ENCODE measurements at regions not wholly inside any gene's neighbourhood (a gene's known extent, or its start where the extent isn't known, plus 50 kb on each side); places are given as distances from the start of the nearest gene placed in this dataset.
"Not testable (repeated sequence)": the region's sequence is repeated elsewhere in the genome, so short reads cannot be mapped to it uniquely, and the experiment has no call there.

DNA sequence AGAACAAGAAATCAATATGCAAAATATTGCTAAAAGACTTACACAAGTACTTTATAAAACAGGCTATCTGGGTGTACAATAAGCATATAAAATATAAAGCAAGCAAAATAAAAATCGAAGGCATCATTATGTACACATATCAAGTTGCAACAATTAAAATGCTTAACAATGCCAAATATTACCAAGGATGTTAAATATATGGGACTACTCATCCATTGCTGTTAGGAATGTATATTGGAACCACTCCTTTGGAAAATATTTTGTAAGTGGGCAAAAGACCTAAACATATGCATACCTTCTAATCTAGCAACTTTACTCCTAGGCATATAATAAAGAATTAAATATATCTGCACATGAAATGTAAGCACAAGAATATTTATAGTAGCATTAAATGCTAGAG lies 632.6 kb upstream of the COX7C start:
- peaks cover 8% of the 10 kb centered on the region; the same call in 1 of the 2 replicates for H3K9me3 ChIP-seq (ENCODE audit: insufficient read depth, low read depth, low read length)
- no peak overlapping the region for H3K4me3 ChIP-seq (ENCODE audit: low read length)
- H3K27ac ChIP-seq (ENCODE audit: low read length) = no peak overlapping the region
- no peak overlapping the region for H3K9ac ChIP-seq (ENCODE audit: low read depth, low read length)
- H3K36me3 ChIP-seq (ENCODE audit: insufficient read depth, low read depth, low read length) = no peaks in the 10 kb centered on the region
- no peaks in the 10 kb centered on the region for H3K27me3 ChIP-seq (ENCODE audit: insufficient read depth, low read length)
- H3K4me1 ChIP-seq (ENCODE audit: insufficient read depth, low read length) = no peaks in the 10 kb centered on the region

GRCh38 chr5:85990998-85991397 lies 626.7 kb upstream of the COX7C start:
- Histone ChIP-seq H3K4me3 (ENCODE audit: low read length) (no peak overlapping the region), H3K36me3 (ENCODE audit: insufficient read depth, low read depth, low read length) (no peaks in the 10 kb centered on the region), H3K27ac (ENCODE audit: low read length) (no peak overlapping the region), H3K9me3 (ENCODE audit: insufficient read depth, low read depth, low read length) (peaks cover 25% of the 10 kb centered on the region), H3K4me1 (ENCODE audit: insufficient read depth, low read length) (no peaks in the 10 kb centered on the region), H3K27me3 (ENCODE audit: insufficient read depth, low read length) (no peaks in the 10 kb centered on the region), H3K9ac (ENCODE audit: low read depth, low read length) (no peak overlapping the region)

GRCh38 chr5:85994653-85995052 lies 623.1 kb upstream of the COX7C start:
- peaks cover 23% of the 10 kb centered on the region for H3K9me3 ChIP-seq (ENCODE audit: insufficient read depth, low read depth, low read length)
- H3K4me3 ChIP-seq (ENCODE audit: low read length); H3K4me1 ChIP-seq (ENCODE audit: insufficient read depth, low read length): not testable (repeated sequence)

DNA sequence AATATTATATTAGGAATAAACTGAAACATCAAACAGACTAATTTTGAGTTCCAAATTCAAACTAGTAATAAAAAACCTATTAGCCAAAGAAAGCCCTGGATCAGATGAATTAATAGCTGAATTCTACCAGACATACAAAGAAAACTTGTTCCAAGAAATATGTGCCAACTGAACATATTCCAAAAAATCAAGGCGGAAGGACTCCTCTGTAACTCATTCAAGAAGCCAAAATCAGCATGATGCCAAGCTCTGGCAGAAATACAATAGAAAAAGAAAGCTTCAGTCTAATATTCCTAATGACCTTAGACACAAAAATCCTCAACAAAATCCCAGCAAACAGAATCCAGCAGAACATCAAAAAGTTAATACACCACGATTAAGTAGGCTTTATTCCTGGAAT lies 619.1 kb upstream of the COX7C start:
- Histone ChIP-seq H3K27ac (ENCODE audit: low read length) (no peak overlapping the region), H3K9me3 (ENCODE audit: insufficient read depth, low read depth, low read length) (no peaks in the 10 kb centered on the region), H3K27me3 (ENCODE audit: insufficient read depth, low read length) (no peaks in the 10 kb centered on the region), H3K4me3 (ENCODE audit: low read length) (no peak overlapping the region), H3K4me1 (ENCODE audit: insufficient read depth, low read length) (no peaks in the 10 kb centered on the region), H3K36me3 (ENCODE audit: insufficient read depth, low read depth, low read length) (no peaks in the 10 kb centered on the region), H3K9ac (ENCODE audit: low read depth, low read length) (no peak overlapping the region)

More at GRCh38 chr5:85994653-85995052, 623.1 kb upstream of the COX7C start:
- not testable (repeated sequence) for H3K27me3 ChIP-seq (ENCODE audit: insufficient read depth, low read length); H3K9ac ChIP-seq (ENCODE audit: low read depth, low read length); H3K36me3 ChIP-seq (ENCODE audit: insufficient read depth, low read depth, low read length); H3K27ac ChIP-seq (ENCODE audit: low read length)

DNA sequence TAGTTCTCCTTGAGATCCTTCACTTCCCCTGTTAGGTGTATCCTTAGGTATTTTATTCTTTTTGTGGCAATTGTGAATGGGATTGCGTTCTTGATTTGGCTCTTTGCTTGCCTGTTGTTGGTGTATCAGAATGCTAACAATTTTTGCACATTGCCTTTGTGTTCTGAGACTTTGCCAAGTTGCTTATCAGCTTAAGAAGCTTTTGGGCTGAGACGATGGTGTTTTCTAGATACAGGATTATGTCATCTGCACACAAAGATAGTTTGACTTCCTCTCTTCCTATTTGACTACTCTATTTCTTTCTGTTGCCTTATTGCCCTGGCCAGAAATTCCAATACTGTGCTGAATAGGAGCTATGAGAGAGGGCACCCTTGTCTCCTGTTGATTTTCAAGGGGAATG lies 609.4 kb upstream of the COX7C start:
- H3K27ac ChIP-seq (ENCODE audit: low read length) = no peak overlapping the region
- no peak overlapping the region for H3K9ac ChIP-seq (ENCODE audit: low read depth, low read length)
- no peaks in the 10 kb centered on the region for H3K4me1 ChIP-seq (ENCODE audit: insufficient read depth, low read length)
- H3K9me3 ChIP-seq (ENCODE audit: insufficient read depth, low read depth, low read length) = peaks cover 8% of the 10 kb centered on the region; the same call in 1 of the 2 replicates
- H3K4me3 ChIP-seq (ENCODE audit: low read length) = no peak overlapping the region
- H3K36me3 ChIP-seq (ENCODE audit: insufficient read depth, low read depth, low read length) = no peaks in the 10 kb centered on the region
- no peaks in the 10 kb centered on the region for H3K27me3 ChIP-seq (ENCODE audit: insufficient read depth, low read length)

GRCh38 chr5:86008704-86009103 lies 609.0 kb upstream of the COX7C start:
- no peak overlapping the region for H3K4me3 ChIP-seq (ENCODE audit: low read length)
- no peaks in the 10 kb centered on the region for H3K4me1 ChIP-seq (ENCODE audit: insufficient read depth, low read length)
- H3K9ac ChIP-seq (ENCODE audit: low read depth, low read length) = no peak overlapping the region
- no peaks in the 10 kb centered on the region for H3K36me3 ChIP-seq (ENCODE audit: insufficient read depth, low read depth, low read length)
- peaks cover 8% of the 10 kb centered on the region; the same call in 1 of the 2 replicates for H3K9me3 ChIP-seq (ENCODE audit: insufficient read depth, low read depth, low read length)
- no peaks in the 10 kb centered on the region for H3K27me3 ChIP-seq (ENCODE audit: insufficient read depth, low read length)
- no peak overlapping the region for H3K27ac ChIP-seq (ENCODE audit: low read length)

- no peak overlapping the region for H3K4me3 ChIP-seq (ENCODE audit: low read length)
- no peaks in the 10 kb centered on the region for H3K4me1 ChIP-seq (ENCODE audit: insufficient read depth, low read length)
- no peak overlapping the region for H3K9ac ChIP-seq (ENCODE audit: low read depth, low read length)
- peaks cover 8% of the 10 kb centered on the region; the same call in 1 of the 2 replicates for H3K9me3 ChIP-seq (ENCODE audit: insufficient read depth, low read depth, low read length)
- H3K27ac ChIP-seq (ENCODE audit: low read length) = no peak overlapping the region
- H3K36me3 ChIP-seq (ENCODE audit: insufficient read depth, low read depth, low read length) = no peaks in the 10 kb centered on the region
- no peaks in the 10 kb centered on the region for H3K27me3 ChIP-seq (ENCODE audit: insufficient read depth, low read length)
Observed at GRCh38 chr5:86011937-86012336, 605.8 kb upstream of the COX7C start.

- Histone ChIP-seq H3K4me3 (ENCODE audit: low read length) (no peak overlapping the region), H3K9ac (ENCODE audit: low read depth, low read length) (no peak overlapping the region), H3K36me3 (ENCODE audit: insufficient read depth, low read depth, low read length) (no peaks in the 10 kb centered on the region), H3K4me1 (ENCODE audit: insufficient read depth, low read length) (no peaks in the 10 kb centered on the region), H3K27me3 (ENCODE audit: insufficient read depth, low read length) (no peaks in the 10 kb centered on the region), H3K9me3 (ENCODE audit: insufficient read depth, low read depth, low read length) (no peaks in the 10 kb centered on the region), H3K27ac (ENCODE audit: low read length) (no peak overlapping the region)
Observed at GRCh38 chr5:86029308-86029707, 588.4 kb upstream of the COX7C start.

- no peak overlapping the region for H3K27ac ChIP-seq (ENCODE audit: low read length)
- no peaks in the 10 kb centered on the region for H3K4me1 ChIP-seq (ENCODE audit: insufficient read depth, low read length)
- no peak overlapping the region for H3K9ac ChIP-seq (ENCODE audit: low read depth, low read length)
- no peak overlapping the region for H3K4me3 ChIP-seq (ENCODE audit: low read length)
- H3K27me3 ChIP-seq (ENCODE audit: insufficient read depth, low read length) = no peaks in the 10 kb centered on the region
- H3K9me3 ChIP-seq (ENCODE audit: insufficient read depth, low read depth, low read length) = no peaks in the 10 kb centered on the region
- H3K36me3 ChIP-seq (ENCODE audit: insufficient read depth, low read depth, low read length) = no peaks in the 10 kb centered on the region
Observed at GRCh38 chr5:86030753-86031152, 587.0 kb upstream of the COX7C start.

GRCh38 chr5:86038566-86038965 lies 579.2 kb upstream of the COX7C start:
- Histone ChIP-seq H3K9ac (ENCODE audit: low read depth, low read length) (no peak overlapping the region), H3K4me1 (ENCODE audit: insufficient read depth, low read length) (no peaks in the 10 kb centered on the region), H3K4me3 (ENCODE audit: low read length) (no peak overlapping the region), H3K9me3 (ENCODE audit: insufficient read depth, low read depth, low read length) (no peaks in the 10 kb centered on the region), H3K27ac (ENCODE audit: low read length) (no peak overlapping the region), H3K36me3 (ENCODE audit: insufficient read depth, low read depth, low read length) (no peaks in the 10 kb centered on the region), H3K27me3 (ENCODE audit: insufficient read depth, low read length) (no peaks in the 10 kb centered on the region)

DNA sequence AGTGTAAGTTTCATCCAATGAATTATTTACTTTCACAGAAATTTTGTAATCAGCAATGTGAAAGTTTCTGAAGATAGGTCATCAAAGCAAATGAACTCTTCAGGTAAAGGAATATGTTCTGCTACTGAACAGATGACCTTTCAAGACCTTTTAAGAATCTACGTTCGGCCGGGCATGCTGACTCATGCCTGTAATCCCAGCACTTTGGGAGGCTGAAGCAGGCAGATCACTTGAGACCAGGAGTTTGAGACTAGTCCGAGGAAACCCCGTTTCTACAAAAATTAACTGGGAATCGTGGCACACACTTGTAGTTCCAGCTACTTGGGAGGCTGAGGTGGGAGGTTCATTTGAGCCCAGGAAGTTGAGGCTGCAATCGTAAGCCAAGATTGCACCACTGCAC lies 578.4 kb upstream of the COX7C start:
- Histone ChIP-seq H3K36me3 (ENCODE audit: insufficient read depth, low read depth, low read length) (no peaks in the 10 kb centered on the region), H3K4me1 (ENCODE audit: insufficient read depth, low read length) (no peaks in the 10 kb centered on the region), H3K4me3 (ENCODE audit: low read length) (no peak overlapping the region), H3K9ac (ENCODE audit: low read depth, low read length) (no peak overlapping the region), H3K27me3 (ENCODE audit: insufficient read depth, low read length) (no peaks in the 10 kb centered on the region), H3K9me3 (ENCODE audit: insufficient read depth, low read depth, low read length) (no peaks in the 10 kb centered on the region), H3K27ac (ENCODE audit: low read length) (no peak overlapping the region)

- Histone ChIP-seq H3K27me3 (ENCODE audit: insufficient read depth, low read length) (no peaks in the 10 kb centered on the region), H3K27ac (ENCODE audit: low read length) (no peak overlapping the region), H3K9ac (ENCODE audit: low read depth, low read length) (no peak overlapping the region), H3K4me1 (ENCODE audit: insufficient read depth, low read length) (peaks cover 3% of the 10 kb centered on the region; the same call in 1 of the 2 replicates), H3K4me3 (ENCODE audit: low read length) (no peak overlapping the region), H3K9me3 (ENCODE audit: insufficient read depth, low read depth, low read length) (no peaks in the 10 kb centered on the region; the same call in 1 of the 2 replicates), H3K36me3 (ENCODE audit: insufficient read depth, low read depth, low read length) (no peaks in the 10 kb centered on the region)
Observed at GRCh38 chr5:86070719-86071118, 547.0 kb upstream of the COX7C start.

GRCh38 chr5:86074297-86074696 lies 543.4 kb upstream of the COX7C start:
- no peak overlapping the region for H3K4me3 ChIP-seq (ENCODE audit: low read length)
- H3K27ac ChIP-seq (ENCODE audit: low read length) = no peak overlapping the region
- no peaks in the 10 kb centered on the region for H3K36me3 ChIP-seq (ENCODE audit: insufficient read depth, low read depth, low read length)
- H3K4me1 ChIP-seq (ENCODE audit: insufficient read depth, low read length) = peaks cover 3% of the 10 kb centered on the region; the same call in 1 of the 2 replicates
- no peaks in the 10 kb centered on the region; the same call in 1 of the 2 replicates for H3K9me3 ChIP-seq (ENCODE audit: insufficient read depth, low read depth, low read length)
- no peak overlapping the region for H3K9ac ChIP-seq (ENCODE audit: low read depth, low read length)
- no peaks in the 10 kb centered on the region for H3K27me3 ChIP-seq (ENCODE audit: insufficient read depth, low read length)
